PC-3 (cell line): ENCODE measurements at regions not wholly inside any gene's neighbourhood (a gene's known extent, or its start where the extent isn't known, plus 50 kb on each side); places are given as distances from the start of the nearest gene placed in this dataset.

Experiments
- CTCF ChIP-seq: fragments of 300-600 bp; sonication (generic); conservative IDR thresholded peaks from 2 replicates; pipeline ENCODE4 v1.5.1; 2017; ENCODE audit warnings: antibody characterized with exemption, low read depth, mild to moderate bottlenecking, low read length
- EZH2 ChIP-seq: fragments of 300-600 bp; sonication (generic); IDR thresholded peaks from one replicate; pipeline ENCODE4 v1.6.1; 2017; ENCODE audit warnings: antibody characterized with exemption, mild to moderate bottlenecking, low read length; ENCODE audit not compliant: unreplicated experiment
- EZH2phosphoT487 ChIP-seq: fragments of 300-600 bp; sonication (generic); IDR thresholded peaks from 2 replicates; pipeline ENCODE4 v1.6.1; 2018; ENCODE audit warnings: mild to moderate bottlenecking, antibody characterized with exemption, low read length, borderline replicate concordance

GRCh38 chr10:85226596-85226995, 898.2 kb downstream of the CCSER2 start:
- no peak for TF ChIP-seq CTCF
- TF ChIP-seq EZH2, result no peak
- TF ChIP-seq EZH2phosphoT487, result no peak
